ENCODE measurements at regions not wholly inside any gene's neighbourhood (a gene's known extent, or its start where the extent isn't known, plus 50 kb on each side); places are given as distances from the start of the nearest gene placed in this dataset.

DNA sequence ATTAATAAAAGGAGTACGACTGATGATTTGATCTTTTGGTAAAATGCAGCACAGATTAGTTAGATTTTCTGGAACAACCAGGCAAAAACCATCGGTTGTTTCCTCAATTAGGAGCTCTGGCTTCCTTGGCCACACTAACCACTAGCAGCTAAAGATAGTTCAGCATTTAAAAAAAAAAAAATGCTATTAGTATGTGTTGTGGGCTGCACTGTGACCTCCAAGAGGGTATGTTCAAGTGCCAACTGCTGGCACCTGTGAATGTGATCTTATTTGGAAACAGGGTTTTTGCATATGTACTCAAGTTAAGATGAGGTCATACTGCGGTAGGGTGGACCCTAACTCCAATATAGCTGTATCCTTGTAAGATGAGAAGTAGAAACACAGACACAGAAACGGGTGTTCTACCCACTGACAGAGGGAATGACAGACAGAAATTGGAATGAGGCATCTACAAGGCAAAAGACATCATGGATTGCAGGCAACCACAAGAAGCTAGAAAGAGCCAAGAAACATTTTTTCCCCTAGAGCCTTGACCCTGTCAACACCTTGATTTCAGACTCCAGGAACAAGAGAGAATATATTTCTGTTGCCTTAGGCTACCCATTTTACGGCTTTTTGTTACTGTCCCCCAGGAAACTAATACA lies 534.6 kb upstream of the ROBO2 start:
- H3K27me3 ChIP-seq = no peaks in the 10 kb centered on the region
- no peaks in the 10 kb centered on the region for H3K36me3 ChIP-seq
- intact Hi-C loops (cut with DNase I) = no loop called here
- H3K27ac ChIP-seq = no peak overlapping the region
- no peaks in the 10 kb centered on the region for H3K4me1 ChIP-seq
- no peaks in the 10 kb centered on the region for H3K9me3 ChIP-seq
- TF ChIP-seq, protein P1, sequence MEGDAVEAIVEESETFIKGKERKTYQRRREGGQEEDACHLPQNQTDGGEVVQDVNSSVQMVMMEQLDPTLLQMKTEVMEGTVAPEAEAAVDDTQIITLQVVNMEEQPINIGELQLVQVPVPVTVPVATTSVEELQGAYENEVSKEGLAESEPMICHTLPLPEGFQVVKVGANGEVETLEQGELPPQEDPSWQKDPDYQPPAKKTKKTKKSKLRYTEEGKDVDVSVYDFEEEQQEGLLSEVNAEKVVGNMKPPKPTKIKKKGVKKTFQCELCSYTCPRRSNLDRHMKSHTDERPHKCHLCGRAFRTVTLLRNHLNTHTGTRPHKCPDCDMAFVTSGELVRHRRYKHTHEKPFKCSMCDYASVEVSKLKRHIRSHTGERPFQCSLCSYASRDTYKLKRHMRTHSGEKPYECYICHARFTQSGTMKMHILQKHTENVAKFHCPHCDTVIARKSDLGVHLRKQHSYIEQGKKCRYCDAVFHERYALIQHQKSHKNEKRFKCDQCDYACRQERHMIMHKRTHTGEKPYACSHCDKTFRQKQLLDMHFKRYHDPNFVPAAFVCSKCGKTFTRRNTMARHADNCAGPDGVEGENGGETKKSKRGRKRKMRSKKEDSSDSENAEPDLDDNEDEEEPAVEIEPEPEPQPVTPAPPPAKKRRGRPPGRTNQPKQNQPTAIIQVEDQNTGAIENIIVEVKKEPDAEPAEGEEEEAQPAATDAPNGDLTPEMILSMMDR (IDR thresholded peaks at IDR 0.05) = no peak
- DNase-seq = no peak
- no peak overlapping the region for H3K9ac ChIP-seq (ENCODE audit: low read depth in 2 of 2, low read length in 2 of 2)
- no peak overlapping the region for H3K4me3 ChIP-seq

DNA sequence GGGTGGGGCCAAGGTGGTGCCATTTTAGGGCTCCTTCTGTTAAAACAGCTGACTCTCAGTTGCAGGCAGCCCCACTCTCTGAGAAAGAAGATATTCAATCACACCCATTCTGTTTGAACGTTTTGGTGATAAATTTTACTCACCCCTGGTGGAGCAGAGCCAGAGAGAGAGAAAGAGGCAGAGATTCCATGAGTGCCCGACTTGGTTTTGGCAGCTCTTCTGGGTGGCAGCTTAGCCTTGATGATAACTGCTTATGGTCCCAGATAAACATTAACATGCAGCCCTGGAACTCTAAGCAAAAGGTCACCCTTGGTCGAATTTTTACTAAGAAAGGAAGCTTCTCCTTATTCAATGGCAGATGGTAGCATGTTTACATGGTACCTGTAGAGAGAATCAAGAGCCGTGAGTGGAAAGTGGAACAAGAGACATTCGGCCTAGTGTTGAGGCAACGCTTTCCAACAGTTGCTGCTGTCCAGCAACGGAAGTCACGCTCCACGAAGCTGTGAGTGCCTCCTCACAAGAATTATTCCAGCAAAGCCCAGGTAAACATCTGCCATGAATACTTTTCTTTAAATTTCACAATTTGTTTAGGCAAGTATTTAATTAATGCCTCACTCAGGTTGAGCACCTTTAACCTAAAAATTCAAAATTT lies 530.6 kb upstream of the ROBO2 start:
- no peak for DNase-seq
- TF ChIP-seq, protein P1 (IDR thresholded peaks at IDR 0.05) = no peak
- intact Hi-C loops (cut with DNase I) = no loop called here

DNA sequence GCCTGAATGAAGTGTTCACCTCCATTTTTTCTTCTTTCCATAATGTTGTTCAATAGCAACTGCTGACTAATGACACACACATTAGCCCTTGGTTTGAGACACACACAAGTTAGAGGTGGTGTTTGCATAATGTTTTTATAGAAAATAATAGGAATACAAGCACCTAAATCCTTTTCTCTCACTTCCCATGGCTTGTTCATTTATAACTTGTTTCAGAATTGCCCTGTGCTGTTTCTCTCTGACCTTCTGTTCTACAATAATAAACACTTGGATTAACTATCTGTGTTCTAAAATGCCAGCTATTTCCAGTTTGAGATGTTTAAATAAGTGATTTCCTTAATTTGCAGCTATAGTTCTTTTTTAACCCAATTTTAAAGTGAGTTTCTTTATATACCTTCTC lies 525.1 kb upstream of the ROBO2 start:
- H3K36me3 ChIP-seq = no peaks in the 10 kb centered on the region
- H3K27ac ChIP-seq = no peak overlapping the region
- no peak overlapping the region for H3K4me3 ChIP-seq
- no peak overlapping the region for H3K9ac ChIP-seq (ENCODE audit: low read depth in 2 of 2, low read length in 2 of 2)
- TF ChIP-seq, protein P1 (IDR thresholded peaks at IDR 0.05) = no peak
- DNase-seq = no peak
- no peaks in the 10 kb centered on the region for H3K4me1 ChIP-seq
- intact Hi-C loops (cut with DNase I) = no loop called here
- no peaks in the 10 kb centered on the region for H3K9me3 ChIP-seq
- no peaks in the 10 kb centered on the region for H3K27me3 ChIP-seq

More for the DNA sequence above, 530.6 kb upstream of the ROBO2 start:
- Histone ChIP-seq H3K36me3 (no peaks in the 10 kb centered on the region), H3K4me1 (no peaks in the 10 kb centered on the region), H3K27me3 (no peaks in the 10 kb centered on the region), H3K27ac (no peak overlapping the region), H3K9me3 (no peaks in the 10 kb centered on the region), H3K4me3 (no peak overlapping the region), H3K9ac (ENCODE audit: low read depth in 2 of 2, low read length in 2 of 2) (no peak overlapping the region)

DNA sequence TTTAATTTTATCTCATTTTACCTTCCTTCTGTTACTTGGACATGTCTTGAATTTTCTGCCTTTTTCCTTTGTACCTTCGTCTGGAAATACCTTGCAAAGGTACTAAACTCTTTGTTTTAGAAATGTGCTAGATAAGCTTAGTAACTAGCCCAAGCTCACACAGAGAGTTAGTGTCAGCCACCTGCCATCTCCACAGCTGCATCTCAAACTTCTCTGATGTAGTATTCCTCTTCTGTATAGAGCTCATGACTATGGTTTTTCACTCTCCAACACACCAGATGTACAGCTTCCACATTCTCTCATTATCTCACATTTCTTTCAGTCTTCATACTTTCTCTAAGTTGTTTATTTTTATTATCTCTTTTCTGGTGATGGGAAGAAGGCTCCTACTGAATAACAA lies 516.6 kb upstream of the ROBO2 start:
- H3K27ac ChIP-seq = no peak overlapping the region
- no peaks in the 10 kb centered on the region for H3K36me3 ChIP-seq
- no peak overlapping the region for H3K4me3 ChIP-seq
- H3K9ac ChIP-seq (ENCODE audit: low read depth in 2 of 2, low read length in 2 of 2) = no peak overlapping the region
- H3K27me3 ChIP-seq = no peaks in the 10 kb centered on the region
- TF ChIP-seq, protein P1 (IDR thresholded peaks at IDR 0.05) = no peak
- DNase-seq = no peak
- intact Hi-C loops (cut with DNase I) = no loop called here
- no peaks in the 10 kb centered on the region for H3K9me3 ChIP-seq
- H3K4me1 ChIP-seq = no peaks in the 10 kb centered on the region

DNA sequence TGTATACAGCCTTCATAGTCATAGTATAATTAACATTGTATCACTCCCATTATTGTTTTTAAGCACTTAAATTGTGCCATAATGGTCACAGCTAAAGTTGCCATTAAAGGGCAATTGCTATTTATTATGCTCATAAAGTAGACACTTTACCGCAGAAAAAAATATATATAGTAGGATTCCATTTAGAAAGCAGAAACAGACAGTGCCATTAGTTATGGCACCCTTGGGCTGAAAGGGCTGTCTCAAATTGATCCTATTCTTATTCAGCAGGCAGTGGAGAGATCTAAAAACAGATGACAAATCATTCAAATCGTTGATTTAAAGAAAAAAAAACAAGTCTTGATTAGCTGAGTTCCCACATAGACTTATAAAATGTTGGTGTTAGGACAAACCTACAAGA lies 514.2 kb upstream of the ROBO2 start:
- H3K4me1 ChIP-seq = no peaks in the 10 kb centered on the region
- H3K9ac ChIP-seq (ENCODE audit: low read depth in 2 of 2, low read length in 2 of 2) = no peak overlapping the region
- no peak overlapping the region for H3K4me3 ChIP-seq
- DNase-seq = no peak
- TF ChIP-seq, protein P1 (IDR thresholded peaks at IDR 0.05) = no peak
- no peaks in the 10 kb centered on the region for H3K27me3 ChIP-seq
- no peak overlapping the region for H3K27ac ChIP-seq
- no peaks in the 10 kb centered on the region for H3K9me3 ChIP-seq
- intact Hi-C loops (cut with DNase I) = no loop called here
- no peaks in the 10 kb centered on the region for H3K36me3 ChIP-seq

Data from colonic mucosa (tissue), 4 donors.